Spleen (tissue), 7 donors: ENCODE measurements at regions not wholly inside any gene's neighbourhood (a gene's known extent, or its start where the extent isn't known, plus 50 kb on each side); places are given as distances from the start of the nearest gene placed in this dataset.

Experiments used
- POLR2A ChIP-seq, 3 donors: fragments of 450-650 bp; IDR thresholded peaks; one replicate each; pipeline ENCODE4 v1.5.1; 2017; ENCODE audit warnings: antibody characterized with exemption in 3 of 3, mild to moderate bottlenecking in 1 of 3
- POLR2AphosphoS5 ChIP-seq, 3 donors: sonication (generic); formaldehyde crosslinking; IDR thresholded peaks; one replicate each; pipeline ENCODE4 v1.5.1; 2017; ENCODE audit warnings: antibody characterized with exemption in 3 of 3
- TF ChIP-seq, protein P1 (sequence below), 11 experiments: fragments of 200-600 bp in 7 of 11; fragments of 450-650 bp in 4 of 11; sonication (generic) in 4 of 11; IDR thresholded peaks in 8 of 11; conservative IDR thresholded peaks in 3 of 11; 1 replicate in 7 of 11; 2 replicates in 4 of 11; pipeline versions ENCODE4 v1.4.0 to v1.8.0; 2016 to 2021; ENCODE audit warnings: antibody characterized with exemption in 11 of 11, inconsistent platforms in 4 of 11, mild to moderate bottlenecking in 1 of 11
- donor health status: DM: no; HTN: no; CAD: no; lungs with moderate emphysema.
- donor health status: DM: no; HTN: no; CAD: no.
- donor health status: DM: no; HTN: no; CAD: no.

DNA sequence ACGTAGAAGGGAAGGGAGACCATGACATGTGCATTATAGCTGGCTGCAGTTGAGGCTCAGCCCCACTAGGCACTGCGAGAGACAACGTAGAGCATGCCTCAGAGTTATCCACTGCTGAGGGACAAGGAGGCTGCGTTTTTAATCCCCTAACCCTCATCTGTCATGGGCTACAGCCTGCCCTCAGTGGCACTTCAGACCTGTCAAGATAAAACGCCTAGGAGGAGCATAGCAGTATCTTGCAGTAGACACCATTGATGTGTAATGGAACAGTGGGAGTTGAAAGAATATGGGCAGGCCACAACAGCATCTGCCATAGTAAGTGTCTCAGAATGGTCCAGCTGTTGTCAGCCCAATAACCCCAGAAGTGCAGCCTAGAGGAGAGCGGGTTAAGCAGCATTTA lies 307.0 kb upstream of the PTBP2 start:
- TF ChIP-seq, protein P1, sequence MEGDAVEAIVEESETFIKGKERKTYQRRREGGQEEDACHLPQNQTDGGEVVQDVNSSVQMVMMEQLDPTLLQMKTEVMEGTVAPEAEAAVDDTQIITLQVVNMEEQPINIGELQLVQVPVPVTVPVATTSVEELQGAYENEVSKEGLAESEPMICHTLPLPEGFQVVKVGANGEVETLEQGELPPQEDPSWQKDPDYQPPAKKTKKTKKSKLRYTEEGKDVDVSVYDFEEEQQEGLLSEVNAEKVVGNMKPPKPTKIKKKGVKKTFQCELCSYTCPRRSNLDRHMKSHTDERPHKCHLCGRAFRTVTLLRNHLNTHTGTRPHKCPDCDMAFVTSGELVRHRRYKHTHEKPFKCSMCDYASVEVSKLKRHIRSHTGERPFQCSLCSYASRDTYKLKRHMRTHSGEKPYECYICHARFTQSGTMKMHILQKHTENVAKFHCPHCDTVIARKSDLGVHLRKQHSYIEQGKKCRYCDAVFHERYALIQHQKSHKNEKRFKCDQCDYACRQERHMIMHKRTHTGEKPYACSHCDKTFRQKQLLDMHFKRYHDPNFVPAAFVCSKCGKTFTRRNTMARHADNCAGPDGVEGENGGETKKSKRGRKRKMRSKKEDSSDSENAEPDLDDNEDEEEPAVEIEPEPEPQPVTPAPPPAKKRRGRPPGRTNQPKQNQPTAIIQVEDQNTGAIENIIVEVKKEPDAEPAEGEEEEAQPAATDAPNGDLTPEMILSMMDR (IDR thresholded peaks at IDR 0.05 in 8 of 11, conservative IDR thresholded peaks at IDR 0.05 in 3 of 11): no peak
- TF ChIP-seq POLR2A (IDR thresholded peaks at IDR 0.05): no peak
- no peak for TF ChIP-seq POLR2AphosphoS5 (IDR thresholded peaks at IDR 0.05)
